ENCODE measurements at regions not wholly inside any gene's neighbourhood (a gene's known extent, or its start where the extent isn't known, plus 50 kb on each side); places are given as distances from the start of the nearest gene placed in this dataset.

- no peak for TF ChIP-seq CTCF (IDR thresholded peaks at IDR 0.05; ENCODE audit: low read depth, low read length, missing control alignments)
- no peak for DNase-seq (ENCODE audit: low read depth)
- in situ Hi-C loops (cut with HindIII; ENCODE audit: low sequenced_read_pairs), result no loop called here
- H3K4me3 ChIP-seq (ENCODE audit: low read depth, low read length), result no peak overlapping the region
These were observed 1461.6 kb downstream of the PCDH9 start for GRCh38 chr13:65768545-65768944.

DNA sequence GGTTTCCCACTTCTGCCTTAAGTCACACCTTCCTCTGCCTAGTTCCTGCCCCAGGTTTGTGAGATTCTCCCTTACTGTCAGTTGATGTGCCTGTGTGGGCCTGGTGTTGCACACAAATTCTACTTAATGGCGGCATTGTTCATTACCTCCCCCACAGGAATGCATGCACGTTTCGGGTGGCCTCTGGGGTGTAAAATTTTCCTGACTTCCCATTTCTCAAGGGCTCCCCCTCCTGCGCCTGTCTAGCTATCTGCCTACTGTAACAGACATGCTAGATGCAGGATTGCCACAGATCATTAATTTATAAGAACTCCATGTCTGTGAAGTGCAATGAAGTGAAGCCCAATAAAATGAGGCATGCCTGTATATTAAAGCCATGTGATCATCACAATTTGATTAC is 1466.3 kb downstream of the PCDH9 start:
- no peak for DNase-seq (ENCODE audit: low read depth)
- no peak overlapping the region for H3K4me3 ChIP-seq (ENCODE audit: low read depth, low read length)
- no peak for TF ChIP-seq CTCF (IDR thresholded peaks at IDR 0.05; ENCODE audit: low read depth, low read length, missing control alignments)
- in situ Hi-C loops (cut with HindIII; ENCODE audit: low sequenced_read_pairs), result no loop called here

GRCh38 chr13:65762012-65762411 is 1468.1 kb downstream of the PCDH9 start:
- in situ Hi-C loops (cut with HindIII; ENCODE audit: low sequenced_read_pairs), result no loop called here

DNA sequence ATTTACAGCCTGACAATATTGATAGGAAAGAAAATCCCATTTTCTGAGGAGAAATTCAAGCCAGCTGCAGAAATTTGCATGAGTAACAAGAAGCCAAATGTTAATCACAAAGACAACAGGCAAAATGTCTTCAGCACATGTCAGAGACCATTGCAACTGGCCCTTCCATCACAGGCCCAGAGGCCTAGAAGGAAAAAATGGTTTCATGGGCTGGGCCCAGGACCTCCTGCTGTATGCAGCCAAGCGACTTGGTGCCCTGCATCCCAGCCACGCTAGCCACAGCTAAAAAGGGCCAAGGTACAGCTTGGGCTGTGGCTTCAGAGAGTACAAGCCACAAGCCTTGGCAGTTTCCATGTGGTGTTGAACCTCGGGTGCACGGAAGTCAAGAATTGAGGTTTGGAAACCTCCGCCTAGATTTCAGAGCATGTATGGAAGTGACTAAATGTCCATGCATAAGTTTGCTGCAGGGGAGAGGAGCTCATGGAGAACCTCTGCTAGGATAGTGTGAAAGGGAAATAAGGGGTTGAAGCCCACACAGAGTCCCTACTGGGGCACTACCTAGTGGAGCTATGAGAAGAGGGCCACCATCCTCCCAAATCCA is 1474.0 kb downstream of the PCDH9 start:
- in situ Hi-C loops (cut with HindIII; ENCODE audit: low sequenced_read_pairs), result no loop called here
- no peak for TF ChIP-seq CTCF (IDR thresholded peaks at IDR 0.05; ENCODE audit: low read depth, low read length, missing control alignments)
- no peak for DNase-seq (ENCODE audit: low read depth)
- H3K4me3 ChIP-seq (ENCODE audit: low read depth, low read length), result no peak overlapping the region

More at GRCh38 chr13:65762012-65762411, 1468.1 kb downstream of the PCDH9 start:
- H3K4me3 ChIP-seq (ENCODE audit: low read depth, low read length), result no peak overlapping the region
- no peak for TF ChIP-seq CTCF (IDR thresholded peaks at IDR 0.05; ENCODE audit: low read depth, low read length, missing control alignments)
- no peak for DNase-seq (ENCODE audit: low read depth)

GRCh38 chr13:65748227-65748626 is 1481.9 kb downstream of the PCDH9 start:
- in situ Hi-C loops (cut with HindIII; ENCODE audit: low sequenced_read_pairs), result no loop called here
- TF ChIP-seq CTCF (IDR thresholded peaks at IDR 0.05; ENCODE audit: low read depth, low read length, missing control alignments), result no peak
- no peak for DNase-seq (ENCODE audit: low read depth)
- no peak overlapping the region for H3K4me3 ChIP-seq (ENCODE audit: low read depth, low read length)

DNA sequence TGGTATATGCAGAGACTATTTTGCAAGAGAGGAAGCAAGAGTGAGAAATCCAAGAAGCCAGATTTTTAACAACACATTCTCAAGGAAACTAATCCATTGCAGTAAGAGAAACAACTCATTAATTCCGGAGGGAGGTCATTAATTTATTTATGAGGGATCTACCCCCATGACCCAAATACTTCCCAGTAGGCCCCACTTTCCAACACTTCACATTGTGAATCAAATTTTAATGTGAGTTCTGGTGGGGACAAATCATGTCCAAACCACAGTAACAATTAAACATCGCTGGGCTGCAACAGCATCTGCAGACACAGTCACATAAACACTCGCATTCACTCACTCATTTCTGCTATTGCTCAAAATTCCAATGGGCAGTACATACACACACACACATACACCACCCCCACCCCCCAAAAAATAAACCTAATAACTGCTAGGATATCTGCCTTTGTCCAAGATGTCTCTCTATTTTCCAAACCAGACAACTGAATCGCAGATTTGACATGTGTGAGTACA is 1483.7 kb downstream of the PCDH9 start:
- no peak for DNase-seq (ENCODE audit: low read depth)
- in situ Hi-C loops (cut with HindIII; ENCODE audit: low sequenced_read_pairs), result no loop called here
- no peak overlapping the region for H3K4me3 ChIP-seq (ENCODE audit: low read depth, low read length)
- no peak for TF ChIP-seq CTCF (IDR thresholded peaks at IDR 0.05; ENCODE audit: low read depth, low read length, missing control alignments)
